ENCODE measurements at regions not wholly inside any gene's neighbourhood (a gene's known extent, or its start where the extent isn't known, plus 50 kb on each side); places are given as distances from the start of the nearest gene placed in this dataset.

DNA sequence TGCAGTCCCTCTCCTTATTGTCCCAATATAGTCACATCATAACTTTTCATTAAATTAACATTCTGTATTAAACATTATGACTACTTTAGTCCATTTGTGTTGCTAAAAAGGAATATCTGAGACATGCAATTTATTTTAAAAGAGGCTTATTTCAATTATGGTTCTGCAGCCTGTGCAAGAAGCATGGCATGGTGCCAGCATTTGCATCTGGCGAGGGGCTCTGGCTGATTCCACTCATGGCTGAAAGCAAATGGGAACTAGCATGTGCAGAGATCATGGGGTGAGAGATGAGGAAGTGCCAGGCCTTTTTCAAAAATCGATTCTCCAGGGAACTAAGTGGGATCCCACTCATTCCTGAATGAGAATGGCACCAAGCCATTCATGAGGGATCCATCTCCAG is 476.3 kb upstream of the RPS6KA3 start:
- TF ChIP-seq, protein P1, sequence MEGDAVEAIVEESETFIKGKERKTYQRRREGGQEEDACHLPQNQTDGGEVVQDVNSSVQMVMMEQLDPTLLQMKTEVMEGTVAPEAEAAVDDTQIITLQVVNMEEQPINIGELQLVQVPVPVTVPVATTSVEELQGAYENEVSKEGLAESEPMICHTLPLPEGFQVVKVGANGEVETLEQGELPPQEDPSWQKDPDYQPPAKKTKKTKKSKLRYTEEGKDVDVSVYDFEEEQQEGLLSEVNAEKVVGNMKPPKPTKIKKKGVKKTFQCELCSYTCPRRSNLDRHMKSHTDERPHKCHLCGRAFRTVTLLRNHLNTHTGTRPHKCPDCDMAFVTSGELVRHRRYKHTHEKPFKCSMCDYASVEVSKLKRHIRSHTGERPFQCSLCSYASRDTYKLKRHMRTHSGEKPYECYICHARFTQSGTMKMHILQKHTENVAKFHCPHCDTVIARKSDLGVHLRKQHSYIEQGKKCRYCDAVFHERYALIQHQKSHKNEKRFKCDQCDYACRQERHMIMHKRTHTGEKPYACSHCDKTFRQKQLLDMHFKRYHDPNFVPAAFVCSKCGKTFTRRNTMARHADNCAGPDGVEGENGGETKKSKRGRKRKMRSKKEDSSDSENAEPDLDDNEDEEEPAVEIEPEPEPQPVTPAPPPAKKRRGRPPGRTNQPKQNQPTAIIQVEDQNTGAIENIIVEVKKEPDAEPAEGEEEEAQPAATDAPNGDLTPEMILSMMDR (conservative IDR thresholded peaks at IDR 0.05; ENCODE audit: low read length) = no peak
- no peak for TF ChIP-seq EZH2phosphoT487 (IDR thresholded peaks at IDR 0.05; ENCODE audit: borderline replicate concordance)
